ENCODE measurements at regions not wholly inside any gene's neighbourhood (a gene's known extent, or its start where the extent isn't known, plus 50 kb on each side); places are given as distances from the start of the nearest gene placed in this dataset.

DNA sequence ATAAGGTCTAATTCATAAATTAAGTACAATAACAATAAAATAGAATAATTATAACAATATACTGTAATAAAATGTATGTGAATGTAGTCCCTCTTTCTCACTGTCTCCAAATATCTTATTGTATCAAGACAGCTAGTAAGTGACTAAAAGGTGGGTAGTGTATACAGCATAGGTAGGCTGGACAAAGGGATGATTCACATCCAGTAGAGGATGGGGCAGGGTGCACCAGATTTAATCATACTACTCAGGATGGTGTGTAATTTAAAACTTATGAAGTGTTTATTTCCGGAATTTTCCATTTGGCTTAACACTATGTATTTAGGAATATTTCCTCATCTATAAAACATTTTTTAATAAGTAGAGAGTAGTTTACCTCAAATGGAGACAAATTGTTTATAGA, 876.1 kb upstream of the CADM2 start:
- TF ChIP-seq, protein P1, sequence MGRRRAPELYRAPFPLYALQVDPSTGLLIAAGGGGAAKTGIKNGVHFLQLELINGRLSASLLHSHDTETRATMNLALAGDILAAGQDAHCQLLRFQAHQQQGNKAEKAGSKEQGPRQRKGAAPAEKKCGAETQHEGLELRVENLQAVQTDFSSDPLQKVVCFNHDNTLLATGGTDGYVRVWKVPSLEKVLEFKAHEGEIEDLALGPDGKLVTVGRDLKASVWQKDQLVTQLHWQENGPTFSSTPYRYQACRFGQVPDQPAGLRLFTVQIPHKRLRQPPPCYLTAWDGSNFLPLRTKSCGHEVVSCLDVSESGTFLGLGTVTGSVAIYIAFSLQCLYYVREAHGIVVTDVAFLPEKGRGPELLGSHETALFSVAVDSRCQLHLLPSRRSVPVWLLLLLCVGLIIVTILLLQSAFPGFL (CRISPR knock-in tag; IDR thresholded peaks at IDR 0.05) = no peak
- TF ChIP-seq CTCF (IDR thresholded peaks at IDR 0.05 in 2 of 3, conservative IDR thresholded peaks at IDR 0.05 in 1 of 3; ENCODE audit: insufficient read depth in 2 of 3, low read depth in 1 of 3, low read length in 3 of 3) (no peak), TAF7 (tag; IDR thresholded peaks at IDR 0.05) (no peak), CBFB (CRISPR knock-in tag; IDR thresholded peaks at IDR 0.05) (no peak), POLR2AphosphoS2 (IDR thresholded peaks at IDR 0.05; ENCODE audit: low read length) (no peak), ZNF316 (IDR thresholded peaks at IDR 0.05) (no peak), IRF2 (CRISPR knock-in tag; IDR thresholded peaks at IDR 0.05) (no peak), PHF21A (IDR thresholded peaks at IDR 0.05; ENCODE audit: borderline replicate concordance, low read depth) (no peak)
- TF ChIP-seq, protein P2, sequence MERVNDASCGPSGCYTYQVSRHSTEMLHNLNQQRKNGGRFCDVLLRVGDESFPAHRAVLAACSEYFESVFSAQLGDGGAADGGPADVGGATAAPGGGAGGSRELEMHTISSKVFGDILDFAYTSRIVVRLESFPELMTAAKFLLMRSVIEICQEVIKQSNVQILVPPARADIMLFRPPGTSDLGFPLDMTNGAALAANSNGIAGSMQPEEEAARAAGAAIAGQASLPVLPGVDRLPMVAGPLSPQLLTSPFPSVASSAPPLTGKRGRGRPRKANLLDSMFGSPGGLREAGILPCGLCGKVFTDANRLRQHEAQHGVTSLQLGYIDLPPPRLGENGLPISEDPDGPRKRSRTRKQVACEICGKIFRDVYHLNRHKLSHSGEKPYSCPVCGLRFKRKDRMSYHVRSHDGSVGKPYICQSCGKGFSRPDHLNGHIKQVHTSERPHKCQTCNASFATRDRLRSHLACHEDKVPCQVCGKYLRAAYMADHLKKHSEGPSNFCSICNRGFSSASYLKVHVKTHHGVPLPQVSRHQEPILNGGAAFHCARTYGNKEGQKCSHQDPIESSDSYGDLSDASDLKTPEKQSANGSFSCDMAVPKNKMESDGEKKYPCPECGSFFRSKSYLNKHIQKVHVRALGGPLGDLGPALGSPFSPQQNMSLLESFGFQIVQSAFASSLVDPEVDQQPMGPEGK (CRISPR knock-in tag; IDR thresholded peaks at IDR 0.05; ENCODE audit: borderline replicate concordance) = no peak
- TF ChIP-seq, protein P3, sequence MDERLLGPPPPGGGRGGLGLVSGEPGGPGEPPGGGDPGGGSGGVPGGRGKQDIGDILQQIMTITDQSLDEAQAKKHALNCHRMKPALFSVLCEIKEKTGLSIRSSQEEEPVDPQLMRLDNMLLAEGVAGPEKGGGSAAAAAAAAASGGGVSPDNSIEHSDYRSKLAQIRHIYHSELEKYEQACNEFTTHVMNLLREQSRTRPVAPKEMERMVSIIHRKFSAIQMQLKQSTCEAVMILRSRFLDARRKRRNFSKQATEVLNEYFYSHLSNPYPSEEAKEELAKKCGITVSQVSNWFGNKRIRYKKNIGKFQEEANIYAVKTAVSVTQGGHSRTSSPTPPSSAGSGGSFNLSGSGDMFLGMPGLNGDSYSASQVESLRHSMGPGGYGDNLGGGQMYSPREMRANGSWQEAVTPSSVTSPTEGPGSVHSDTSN (CRISPR knock-in tag; IDR thresholded peaks at IDR 0.05; ENCODE audit: low read depth) = no peak
- TF ChIP-seq, protein P3 (tag; conservative IDR thresholded peaks at IDR 0.05; ENCODE audit: low read depth) = no peak

All from K562 (cell line).